ENCODE measurements at regions not wholly inside any gene's neighbourhood (a gene's known extent, or its start where the extent isn't known, plus 50 kb on each side); places are given as distances from the start of the nearest gene placed in this dataset.

DNA sequence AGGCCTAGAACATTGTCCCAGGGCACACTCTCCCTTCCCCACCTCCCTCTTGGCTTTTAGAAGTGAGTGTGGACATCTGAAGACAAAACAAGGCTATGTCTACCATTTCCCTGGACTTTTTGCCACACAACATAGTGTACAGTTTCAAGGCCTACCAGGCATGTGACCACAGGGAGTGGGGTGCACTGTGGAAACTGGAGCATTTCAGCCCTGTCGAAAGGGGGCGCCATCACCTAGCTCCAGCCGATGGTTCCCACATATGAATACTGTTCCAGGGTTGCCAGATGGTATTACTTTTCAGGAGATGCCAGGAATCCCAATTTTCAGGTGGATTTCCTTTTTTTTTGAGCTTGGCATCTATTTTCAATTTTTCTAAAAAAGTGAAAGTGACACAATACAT is 140.7 kb downstream of the KATNIP start:
- no peaks in the 10 kb centered on the region for H3K27me3 ChIP-seq (ENCODE audit: control insufficient read depth in 3 of 3, insufficient read depth in 3 of 3, low read length in 3 of 3)
- H3K27ac ChIP-seq (ENCODE audit: low read depth, low read length), result no peak overlapping the region
- H3K4me1 ChIP-seq (ENCODE audit: control insufficient read depth in 3 of 3, insufficient read depth in 3 of 3, low read length in 3 of 3), result peaks cover 0 to 3% (median 0%) of the 10 kb centered on the region in 3 donors
- no peaks in the 10 kb centered on the region for H3K9me3 ChIP-seq (ENCODE audit: control insufficient read depth in 3 of 3, low read length in 3 of 3)
- peaks cover 0 to 2% (median 0%) of the 10 kb centered on the region in 3 donors for H3K36me3 ChIP-seq (ENCODE audit: control insufficient read depth in 3 of 3, insufficient read depth in 3 of 3, low read length in 3 of 3)
- no peak overlapping the region for H3K9ac ChIP-seq (ENCODE audit: low read depth in 1 of 3, low read length in 3 of 3)
- H3K4me3 ChIP-seq (ENCODE audit: low read length in 3 of 3), result no peak overlapping the region

- Histone ChIP-seq H3K4me3 (ENCODE audit: low read length in 3 of 3) (no peak overlapping the region), H3K9me3 (ENCODE audit: control insufficient read depth in 3 of 3, low read length in 3 of 3) (no peaks in the 10 kb centered on the region), H3K27ac (ENCODE audit: low read depth, low read length) (no peak overlapping the region), H3K36me3 (ENCODE audit: control insufficient read depth in 3 of 3, insufficient read depth in 3 of 3, low read length in 3 of 3) (no peaks in the 10 kb centered on the region), H3K4me1 (ENCODE audit: control insufficient read depth in 3 of 3, insufficient read depth in 3 of 3, low read length in 3 of 3) (no peaks in the 10 kb centered on the region), H3K9ac (ENCODE audit: low read depth in 1 of 3, low read length in 3 of 3) (no peak overlapping the region), H3K27me3 (ENCODE audit: control insufficient read depth in 3 of 3, insufficient read depth in 3 of 3, low read length in 3 of 3) (no peaks in the 10 kb centered on the region)
Observed at GRCh38 chr16:27691721-27692120, 141.8 kb downstream of the KATNIP start.

DNA sequence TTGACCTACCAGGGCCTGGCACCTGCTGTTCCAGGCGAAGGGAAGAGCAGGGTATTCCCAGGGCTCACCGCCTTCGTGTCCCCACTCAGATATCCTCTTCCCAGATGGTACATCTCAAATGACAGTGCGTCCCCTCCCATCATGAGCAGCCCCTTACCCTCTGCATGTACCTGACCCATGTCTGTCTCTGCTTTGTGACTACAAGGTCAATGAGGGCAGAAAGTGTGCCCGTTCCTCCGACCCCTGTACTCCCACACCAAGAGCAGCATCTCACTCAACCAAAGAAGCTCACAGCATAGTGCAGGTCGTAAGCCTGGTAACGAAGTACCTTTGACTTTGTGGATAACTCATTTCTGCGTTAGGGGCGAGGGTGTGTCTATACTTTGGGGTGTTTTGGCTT is 142.6 kb downstream of the KATNIP start:
- no peaks in the 10 kb centered on the region for H3K36me3 ChIP-seq (ENCODE audit: control insufficient read depth in 3 of 3, insufficient read depth in 3 of 3, low read length in 3 of 3)
- no peaks in the 10 kb centered on the region for H3K4me1 ChIP-seq (ENCODE audit: control insufficient read depth in 3 of 3, insufficient read depth in 3 of 3, low read length in 3 of 3)
- H3K27ac ChIP-seq (ENCODE audit: low read depth, low read length), result no peak overlapping the region
- no peak overlapping the region for H3K4me3 ChIP-seq (ENCODE audit: low read length in 3 of 3)
- H3K9me3 ChIP-seq (ENCODE audit: control insufficient read depth in 3 of 3, low read length in 3 of 3), result no peaks in the 10 kb centered on the region
- H3K9ac ChIP-seq (ENCODE audit: low read depth in 1 of 3, low read length in 3 of 3), result no peak overlapping the region
- no peaks in the 10 kb centered on the region for H3K27me3 ChIP-seq (ENCODE audit: control insufficient read depth in 3 of 3, insufficient read depth in 3 of 3, low read length in 3 of 3)

DNA sequence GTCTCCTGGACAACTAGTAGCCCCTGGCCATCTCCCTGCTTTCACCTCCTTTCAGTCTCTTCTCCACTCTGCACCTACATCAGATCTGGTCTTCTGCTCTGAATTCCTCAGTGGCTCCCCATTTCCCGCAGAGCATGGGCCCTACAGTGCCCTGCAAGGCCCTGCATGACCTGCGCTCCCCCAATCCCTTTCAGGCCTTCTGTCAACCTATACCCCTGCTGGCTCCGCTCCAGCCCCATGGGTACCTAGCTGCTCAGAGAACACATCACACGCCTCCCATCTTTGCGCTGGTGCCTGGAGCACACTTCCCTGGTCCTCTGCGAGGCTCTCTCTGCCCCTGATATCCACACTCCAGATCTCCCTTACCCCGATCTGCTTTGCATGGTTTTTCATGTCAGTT is 145.2 kb downstream of the KATNIP start:
- H3K4me1 ChIP-seq (ENCODE audit: control insufficient read depth in 3 of 3, insufficient read depth in 3 of 3, low read length in 3 of 3), result no peaks in the 10 kb centered on the region
- no peak overlapping the region for H3K9ac ChIP-seq (ENCODE audit: low read depth in 1 of 3, low read length in 3 of 3)
- no peak overlapping the region for H3K27ac ChIP-seq (ENCODE audit: low read depth, low read length)
- H3K9me3 ChIP-seq (ENCODE audit: control insufficient read depth in 3 of 3, low read length in 3 of 3), result no peaks in the 10 kb centered on the region
- H3K36me3 ChIP-seq (ENCODE audit: control insufficient read depth in 3 of 3, insufficient read depth in 3 of 3, low read length in 3 of 3), result peaks cover 7 to 14% (median 8%) of the 10 kb centered on the region in 3 donors
- H3K4me3 ChIP-seq (ENCODE audit: low read length in 3 of 3), result no peak overlapping the region
- no peaks in the 10 kb centered on the region for H3K27me3 ChIP-seq (ENCODE audit: control insufficient read depth in 3 of 3, insufficient read depth in 3 of 3, low read length in 3 of 3)

- H3K27ac ChIP-seq (ENCODE audit: low read depth, low read length), result no peak overlapping the region
- H3K36me3 ChIP-seq (ENCODE audit: control insufficient read depth in 3 of 3, insufficient read depth in 3 of 3, low read length in 3 of 3), result peaks cover 14 to 15% (median 14%) of the 10 kb centered on the region in 3 donors
- no peak overlapping the region for H3K4me3 ChIP-seq (ENCODE audit: low read length in 3 of 3)
- no peaks in the 10 kb centered on the region for H3K9me3 ChIP-seq (ENCODE audit: control insufficient read depth in 3 of 3, low read length in 3 of 3)
- peaks cover 0 to 3% (median 0%) of the 10 kb centered on the region in 3 donors for H3K4me1 ChIP-seq (ENCODE audit: control insufficient read depth in 3 of 3, insufficient read depth in 3 of 3, low read length in 3 of 3)
- no peak overlapping the region for H3K9ac ChIP-seq (ENCODE audit: low read depth in 1 of 3, low read length in 3 of 3)
- H3K27me3 ChIP-seq (ENCODE audit: control insufficient read depth in 3 of 3, insufficient read depth in 3 of 3, low read length in 3 of 3), result no peaks in the 10 kb centered on the region
Observed at GRCh38 chr16:27698266-27698665, 148.3 kb downstream of the KATNIP start.

GRCh38 chr16:27698746-27699145 is 148.8 kb downstream of the KATNIP start:
- Histone ChIP-seq H3K27ac (ENCODE audit: low read depth, low read length) (no peak overlapping the region), H3K4me3 (ENCODE audit: low read length in 3 of 3) (no peak overlapping the region), H3K36me3 (ENCODE audit: control insufficient read depth in 3 of 3, insufficient read depth in 3 of 3, low read length in 3 of 3) (peaks cover 14 to 15% (median 14%) of the 10 kb centered on the region in 3 donors), H3K27me3 (ENCODE audit: control insufficient read depth in 3 of 3, insufficient read depth in 3 of 3, low read length in 3 of 3) (no peaks in the 10 kb centered on the region), H3K4me1 (ENCODE audit: control insufficient read depth in 3 of 3, insufficient read depth in 3 of 3, low read length in 3 of 3) (peaks cover 0 to 3% (median 0%) of the 10 kb centered on the region in 3 donors), H3K9ac (ENCODE audit: low read depth in 1 of 3, low read length in 3 of 3) (no peak overlapping the region), H3K9me3 (ENCODE audit: control insufficient read depth in 3 of 3, low read length in 3 of 3) (no peaks in the 10 kb centered on the region)

DNA sequence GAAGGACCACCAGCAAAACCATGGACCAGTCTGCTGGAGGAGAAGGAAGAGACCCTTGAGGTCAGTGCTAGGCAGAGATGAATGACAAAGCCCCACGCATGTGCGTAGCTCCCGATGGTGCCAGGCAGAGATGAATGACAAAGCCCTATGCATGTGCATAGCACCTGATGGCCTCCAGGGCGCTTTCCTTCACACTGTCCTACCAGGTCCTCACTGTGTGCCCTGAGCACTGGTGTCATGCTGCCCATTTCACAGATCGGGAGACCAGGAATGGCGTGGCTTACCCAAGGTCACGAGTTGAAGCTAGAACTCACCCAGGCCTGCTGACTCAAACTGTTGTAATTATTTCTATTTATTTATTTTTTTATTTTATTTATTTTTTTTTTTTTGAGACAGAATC is 149.6 kb downstream of the KATNIP start:
- Histone ChIP-seq H3K27ac (ENCODE audit: low read depth, low read length) (no peak overlapping the region), H3K9me3 (ENCODE audit: control insufficient read depth in 3 of 3, low read length in 3 of 3) (no peaks in the 10 kb centered on the region), H3K4me3 (ENCODE audit: low read length in 3 of 3) (no peak overlapping the region), H3K36me3 (ENCODE audit: control insufficient read depth in 3 of 3, insufficient read depth in 3 of 3, low read length in 3 of 3) (peaks cover 15 to 17% (median 16%) of the 10 kb centered on the region in 3 donors), H3K27me3 (ENCODE audit: control insufficient read depth in 3 of 3, insufficient read depth in 3 of 3, low read length in 3 of 3) (no peaks in the 10 kb centered on the region), H3K9ac (ENCODE audit: low read depth in 1 of 3, low read length in 3 of 3) (no peak overlapping the region), H3K4me1 (ENCODE audit: control insufficient read depth in 3 of 3, insufficient read depth in 3 of 3, low read length in 3 of 3) (peaks cover 0 to 3% (median 0%) of the 10 kb centered on the region in 3 donors)

DNA sequence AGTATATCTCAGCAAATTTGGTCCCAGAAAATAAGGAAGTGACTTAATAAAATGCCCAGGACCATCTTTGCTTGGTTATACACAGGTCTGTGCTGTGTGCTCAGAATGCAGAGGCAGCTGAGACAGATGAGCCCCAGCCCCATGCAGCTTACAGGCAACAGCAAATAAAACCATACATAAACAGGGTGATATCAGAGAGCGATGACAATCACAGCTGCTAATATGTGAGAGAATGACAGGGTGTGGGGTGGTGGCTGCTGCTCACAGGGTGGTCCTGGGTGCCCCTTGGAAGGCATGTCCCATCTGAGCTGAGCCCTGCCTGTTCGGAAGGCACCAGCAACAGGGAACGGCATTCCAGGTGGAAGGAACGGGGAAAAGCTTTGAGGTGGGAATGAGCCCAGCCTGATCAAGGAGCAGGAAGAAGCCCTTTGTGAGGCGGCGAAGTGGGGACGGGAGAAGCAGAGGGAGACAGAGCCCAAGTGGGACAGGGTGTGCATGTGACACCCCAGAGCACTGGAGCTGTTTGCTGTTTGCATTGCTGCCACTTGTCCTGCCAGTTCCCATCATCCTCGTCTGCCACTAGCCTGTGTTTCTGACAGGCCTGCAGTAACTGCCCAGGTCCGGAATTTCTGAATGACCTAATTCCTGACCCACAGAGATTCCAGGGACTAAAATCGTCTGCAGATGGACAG is 150.5 kb downstream of the KATNIP start:
- H3K36me3 ChIP-seq (ENCODE audit: control insufficient read depth in 3 of 3, insufficient read depth in 3 of 3, low read length in 3 of 3), result peaks cover 15 to 17% (median 16%) of the 10 kb centered on the region in 3 donors
- no peak overlapping the region for H3K27ac ChIP-seq (ENCODE audit: low read depth, low read length)
- H3K27me3 ChIP-seq (ENCODE audit: control insufficient read depth in 3 of 3, insufficient read depth in 3 of 3, low read length in 3 of 3), result no peaks in the 10 kb centered on the region
- H3K4me1 ChIP-seq (ENCODE audit: control insufficient read depth in 3 of 3, insufficient read depth in 3 of 3, low read length in 3 of 3), result peaks cover 0 to 3% (median 0%) of the 10 kb centered on the region in 3 donors
- H3K4me3 ChIP-seq (ENCODE audit: low read length in 3 of 3), result no peak overlapping the region
- H3K9me3 ChIP-seq (ENCODE audit: control insufficient read depth in 3 of 3, low read length in 3 of 3), result no peaks in the 10 kb centered on the region
- H3K9ac ChIP-seq (ENCODE audit: low read depth in 1 of 3, low read length in 3 of 3), result no peak overlapping the region

DNA sequence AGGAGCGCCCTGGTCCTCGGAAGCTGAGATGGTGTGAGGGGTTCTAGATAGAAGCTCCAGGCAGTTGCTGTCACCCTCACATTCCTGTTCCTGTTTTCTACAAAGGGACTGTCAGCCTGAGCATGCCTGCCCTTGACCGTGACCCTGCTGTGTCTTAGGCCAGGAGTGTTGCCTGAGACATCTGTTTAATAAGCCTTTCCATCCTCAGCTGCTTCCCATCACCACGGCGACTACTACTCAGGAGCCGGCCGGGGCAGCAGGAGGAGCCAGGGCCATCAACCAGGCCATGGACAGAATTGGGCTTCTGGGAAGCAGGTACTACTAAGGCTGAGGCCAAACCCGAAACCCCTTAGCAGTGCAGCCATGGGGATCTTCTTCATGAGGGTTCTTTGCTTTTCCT is 151.4 kb downstream of the KATNIP start:
- Histone ChIP-seq H3K9me3 (ENCODE audit: control insufficient read depth in 3 of 3, low read length in 3 of 3) (no peaks in the 10 kb centered on the region), H3K4me3 (ENCODE audit: low read length in 3 of 3) (no peak overlapping the region), H3K27ac (ENCODE audit: low read depth, low read length) (no peak overlapping the region), H3K9ac (ENCODE audit: low read depth in 1 of 3, low read length in 3 of 3) (no peak overlapping the region), H3K4me1 (ENCODE audit: control insufficient read depth in 3 of 3, insufficient read depth in 3 of 3, low read length in 3 of 3) (peaks cover 0 to 3% (median 0%) of the 10 kb centered on the region in 3 donors), H3K36me3 (ENCODE audit: control insufficient read depth in 3 of 3, insufficient read depth in 3 of 3, low read length in 3 of 3) (peaks cover 15 to 17% (median 16%) of the 10 kb centered on the region in 3 donors), H3K27me3 (ENCODE audit: control insufficient read depth in 3 of 3, insufficient read depth in 3 of 3, low read length in 3 of 3) (no peaks in the 10 kb centered on the region)

DNA sequence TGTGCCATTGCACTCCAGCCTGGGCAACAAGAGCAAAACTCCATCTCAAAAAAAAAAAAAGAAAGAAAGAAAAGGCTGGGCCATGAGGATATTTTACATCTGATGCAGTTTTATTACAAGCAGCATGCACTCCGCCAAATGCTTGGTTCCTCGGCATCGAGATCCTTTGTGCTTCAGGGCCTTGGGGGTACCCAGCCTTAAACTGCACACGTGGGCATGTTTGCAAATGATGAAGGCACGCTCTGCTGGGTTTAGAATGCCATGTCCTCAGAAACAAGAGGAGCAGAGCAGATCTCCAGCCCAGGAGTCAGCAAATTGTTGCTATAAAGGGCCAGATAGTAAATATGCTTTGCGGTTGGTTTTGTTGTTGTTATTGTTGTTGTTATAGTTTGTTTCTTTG is 153.2 kb downstream of the KATNIP start:
- no peak overlapping the region for H3K27ac ChIP-seq (ENCODE audit: low read depth, low read length)
- no peaks in the 10 kb centered on the region for H3K27me3 ChIP-seq (ENCODE audit: control insufficient read depth in 3 of 3, insufficient read depth in 3 of 3, low read length in 3 of 3)
- H3K4me1 ChIP-seq (ENCODE audit: control insufficient read depth in 3 of 3, insufficient read depth in 3 of 3, low read length in 3 of 3), result peaks cover 0 to 3% (median 0%) of the 10 kb centered on the region in 3 donors
- H3K4me3 ChIP-seq (ENCODE audit: low read length in 3 of 3), result no peak overlapping the region
- peaks cover 15 to 17% (median 16%) of the 10 kb centered on the region in 3 donors for H3K36me3 ChIP-seq (ENCODE audit: control insufficient read depth in 3 of 3, insufficient read depth in 3 of 3, low read length in 3 of 3)
- no peaks in the 10 kb centered on the region for H3K9me3 ChIP-seq (ENCODE audit: control insufficient read depth in 3 of 3, low read length in 3 of 3)
- H3K9ac ChIP-seq (ENCODE audit: low read depth in 1 of 3, low read length in 3 of 3), result no peak overlapping the region

All from skeletal muscle tissue (tissue), 3 donors.